HCT116 (cell line): ENCODE measurements at regions not wholly inside any gene's neighbourhood (a gene's known extent, or its start where the extent isn't known, plus 50 kb on each side); places are given as distances from the start of the nearest gene placed in this dataset.

Experiments
- ATAC-seq: fragments of 200-7000 bp; cut with Tn5 transposase; 2 replicates; pipeline ENCODE4 v1.9.1; 2020; ENCODE audit warnings: mild to moderate bottlenecking, moderate library complexity
- BruUV-seq: library from RNA; stranded (reverse); fragments of 400-500 nt; replicated peaks from 2 replicates; lab custom pipeline; 2021; lab: Mats Ljungman, UMichigan
- CTCF ChIA-PET: fragments of 300-600 bp; sonication (Branson Sonifier 250); formaldehyde crosslinking; loops from one replicate; lab custom pipeline; 2021; ENCODE audit warnings: antibody characterized with exemption; lab: Charles Lee
- POLR2A ChIA-PET: fragments of 300-600, 350-600 bp; sonication (Branson Sonifier 250); formaldehyde crosslinking; loops from one replicate; lab custom pipeline; 2021; ENCODE audit warnings: antibody characterized with exemption; lab: Charles Lee
- RAD21 ChIA-PET, 2 experiments: fragments of 300-600 bp; sonication (Branson Sonifier 250); formaldehyde crosslinking; loops; one replicate each; lab custom pipeline; 2023; ENCODE audit warnings: low total read pairs in 2 of 2; ENCODE audit not compliant: uncharacterized antibody in 2 of 2, unreplicated experiment in 2 of 2, low non-redundant PET in 1 of 2; lab: Charles Lee
- DNase-seq: peaks from one replicate; pipeline ENCODE4 v3.0.0-alpha.2; 2010; ENCODE audit warnings: low read depth, low spot score
- H2AFZ ChIP-seq: fragments of 200-600 bp; shearing (Covaris generic), sonication (generic); 2 replicates; pipeline ENCODE4 v1.6.1; 2017; ENCODE audit warnings: low read depth, mixed run types, mixed read lengths, antibody characterized with exemption, low read length; ENCODE audit not compliant: poor library complexity, severe bottlenecking
- H3K27ac ChIP-seq: 2 replicates; pipeline ENCODE4 v1.5.1; 2012; ENCODE audit warnings: low read depth, low read length
- H3K27me3 ChIP-seq: fragments of 200-600 bp; sonication (generic); 2 replicates; pipeline ENCODE4 v1.6.1; 2016; ENCODE audit warnings: mixed run types, low read length, mixed read lengths; ENCODE audit not compliant: insufficient read depth
- H3K36me3 ChIP-seq, 2 experiments: fragments of 200-500 bp in 1 of 2; fragments of 200-600 bp in 1 of 2; sonication (Bioruptor generic) in 1 of 2; sonication (generic) in 1 of 2; 2 replicates each; pipeline versions ENCODE4 v1.5.1 to v1.6.1; 2014 to 2016; ENCODE audit warnings: low read length in 2 of 2, inconsistent platforms in 1 of 2, mixed read lengths in 1 of 2, mixed run types in 1 of 2; ENCODE audit not compliant: insufficient read depth in 2 of 2, control insufficient read depth in 1 of 2
- H3K4me1 ChIP-seq, 2 experiments: fragments of 200-600 bp in 1 of 2; sonication (generic) in 1 of 2; 2 replicates each; pipeline versions ENCODE4 v1.5.1 to v1.6.1; 2012 to 2017; ENCODE audit warnings: low read length in 2 of 2, inconsistent platforms in 1 of 2, mild to moderate bottlenecking in 1 of 2, mixed read lengths in 1 of 2, mixed run types in 1 of 2, moderate library complexity in 1 of 2; ENCODE audit not compliant: insufficient read depth in 2 of 2, control insufficient read depth in 1 of 2
- H3K4me2 ChIP-seq: fragments of 200-600 bp; sonication (generic); 2 replicates; pipeline ENCODE4 v1.6.1; 2017; ENCODE audit warnings: mixed run types, low read length, mixed read lengths
- H3K4me3 ChIP-seq, 2 experiments: fragments of 200-600 bp in 1 of 2; sonication (generic) in 1 of 2; replicated peaks in 1 of 2; 2 replicates each; pipeline ENCODE4 v1.5.1; 2011 to 2016; ENCODE audit warnings: low read length in 2 of 2, control low read depth in 1 of 2, low read depth in 1 of 2, mild to moderate bottlenecking in 1 of 2, mixed read lengths in 1 of 2, mixed run types in 1 of 2
- H3K79me2 ChIP-seq: fragments of 200-600 bp; sonication (generic); 2 replicates; pipeline ENCODE4 v1.6.1; 2017; ENCODE audit warnings: mild to moderate bottlenecking, mixed run types, low read length, moderate library complexity, mixed read lengths; ENCODE audit not compliant: insufficient read depth
- H3K9ac ChIP-seq: fragments of 200-600 bp; sonication (generic); 2 replicates; pipeline ENCODE4 v1.6.1; 2016; ENCODE audit warnings: low read length, mixed read lengths
- H3K9me2 ChIP-seq: fragments of 200-600 bp; sonication (generic), shearing (Covaris generic); 2 replicates; pipeline ENCODE4 v1.6.1; 2017; ENCODE audit warnings: mixed run types, mild to moderate bottlenecking, moderate library complexity; ENCODE audit not compliant: insufficient read depth
- H3K9me3 ChIP-seq, 2 experiments: fragments of 200-500 bp in 1 of 2; fragments of 200-600 bp in 1 of 2; sonication (Bioruptor generic) in 1 of 2; sonication (generic) in 1 of 2; 2 replicates each; pipeline ENCODE4 v1.6.1; 2014 to 2017; ENCODE audit warnings: low read length in 2 of 2, mixed read lengths in 2 of 2, inconsistent platforms in 1 of 2, low read depth in 1 of 2, mild to moderate bottlenecking in 1 of 2, mixed run types in 1 of 2, moderate library complexity in 1 of 2; ENCODE audit not compliant: control insufficient read depth in 1 of 2, insufficient read depth in 1 of 2
- H4K20me1 ChIP-seq: fragments of 200-600 bp; sonication (generic), shearing (Covaris generic); 2 replicates; pipeline ENCODE4 v1.6.1; 2017; ENCODE audit warnings: mixed run types, mild to moderate bottlenecking, moderate library complexity; ENCODE audit not compliant: insufficient read depth
- CBX3 ChIP-seq: IDR thresholded peaks from 2 replicates; pipeline ENCODE4 v1.6.1; 2012; ENCODE audit warnings: low read depth
- CEBPB ChIP-seq: IDR thresholded peaks from 2 replicates; pipeline ENCODE4 v1.6.1; 2012; ENCODE audit warnings: low read depth
- EGR1 ChIP-seq: IDR thresholded peaks from 2 replicates; pipeline ENCODE4 v1.6.1; 2012; ENCODE audit warnings: low read depth
- EZH2 ChIP-seq: fragments of 200-600 bp; sonication (generic); IDR thresholded peaks from 2 replicates; pipeline ENCODE4 v1.6.1; 2017; ENCODE audit warnings: antibody characterized with exemption, mixed run types
- EZH2phosphoT487 ChIP-seq: fragments of 200-600 bp; IDR thresholded peaks from 2 replicates; pipeline ENCODE4 v1.6.1; 2018; ENCODE audit warnings: antibody characterized with exemption, borderline replicate concordance
- FOSL1 ChIP-seq: IDR thresholded peaks from 2 replicates; pipeline ENCODE4 v1.6.1; 2012; ENCODE audit warnings: low read depth
- JUND ChIP-seq: IDR thresholded peaks from 2 replicates; pipeline ENCODE4 v1.6.1; 2012
- POLR2A ChIP-seq: IDR thresholded peaks from 2 replicates; pipeline ENCODE4 v1.7.0; 2011; ENCODE audit warnings: borderline replicate concordance; ENCODE audit not compliant: insufficient read depth, insufficient read length; ENCODE audit errors: extremely low read depth
- RAD21 ChIP-seq: IDR thresholded peaks from 2 replicates; pipeline ENCODE4 v1.6.1; 2012; ENCODE audit warnings: low read depth, mild to moderate bottlenecking
- SIN3A ChIP-seq: IDR thresholded peaks from 2 replicates; pipeline ENCODE4 v1.6.1; 2012; ENCODE audit warnings: low read depth
- SP1 ChIP-seq: IDR thresholded peaks from 2 replicates; pipeline ENCODE4 v1.6.1; 2012; ENCODE audit warnings: low read depth
- TCF7L2 ChIP-seq: IDR thresholded peaks from 2 replicates; pipeline ENCODE4 v1.7.0; 2011; ENCODE audit warnings: borderline replicate concordance, inconsistent platforms; ENCODE audit not compliant: insufficient read depth, insufficient read length; ENCODE audit errors: extremely low read depth
- YY1 ChIP-seq: IDR thresholded peaks from 2 replicates; pipeline ENCODE4 v1.6.1; 2011; ENCODE audit warnings: low read length, low read depth, moderate library complexity, mild to moderate bottlenecking; ENCODE audit not compliant: insufficient replicate concordance; ENCODE audit errors: extremely low read depth
- ZFX ChIP-seq: fragments of 450-650 bp; IDR thresholded peaks from 2 replicates; pipeline ENCODE4 v1.6.1; 2017
- intact Hi-C: fragments of 100-400 bp; cut with micrococcal nuclease; formaldehyde crosslinking; loops from 2 replicates; pipeline ENCODE4 v1.10.0; 2022
- TF ChIP-seq, protein P1 (sequence below): IDR thresholded peaks from 2 replicates; pipeline ENCODE4 v1.6.1; 2012
- TF ChIP-seq, protein P2 (sequence below): IDR thresholded peaks from 2 replicates; pipeline ENCODE4 v1.6.1; 2012; ENCODE audit warnings: low read depth

DNA sequence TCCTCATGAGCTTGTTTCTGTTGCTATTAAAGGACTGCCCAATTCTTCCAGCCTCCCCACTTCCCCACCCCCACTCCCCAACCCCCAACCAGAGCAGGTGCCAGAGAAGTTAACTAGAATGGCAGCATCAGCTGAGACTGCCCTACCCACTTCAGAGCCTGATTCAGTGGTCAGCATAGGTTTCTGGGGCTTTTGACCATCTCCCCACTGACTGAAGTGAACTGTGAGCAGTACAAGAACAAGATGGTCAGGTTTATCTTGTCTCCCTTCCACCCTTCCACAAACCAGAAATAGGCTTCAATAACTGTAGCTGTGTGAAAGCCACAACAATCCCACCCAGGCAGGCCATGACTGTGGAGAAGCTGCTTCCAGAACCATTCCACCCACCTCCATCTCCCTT, 289.4 kb upstream of the SLC24A2 start:
- H3K79me2 ChIP-seq: no peaks in the 10 kb centered on the region
- H3K9me2 ChIP-seq: no peaks in the 10 kb centered on the region
- H3K4me2 ChIP-seq: no peak overlapping the region
- CTCF ChIA-PET: no interaction called here
- H2AFZ ChIP-seq: no peak overlapping the region
- no TSS peak for BruUV-seq
- no peak for ATAC-seq
- no peaks in the 10 kb centered on the region for H3K9me3 ChIP-seq
- H3K9ac ChIP-seq: no peak overlapping the region
- no peaks in the 10 kb centered on the region for H3K4me1 ChIP-seq
- no peak overlapping the region for H3K4me3 ChIP-seq
- RAD21 ChIA-PET: no interaction called here
- POLR2A ChIA-PET: no interaction called here
- H3K27me3 ChIP-seq: peaks cover 12% of the 10 kb centered on the region; the same call in 1 of the 2 replicates
- H3K36me3 ChIP-seq: no peaks in the 10 kb centered on the region
- TF ChIP-seq TCF7L2 (no peak), RAD21 (no peak), ZFX (no peak), EZH2phosphoT487 (no peak), EZH2 (no peak), POLR2A (no peak), EGR1 (no peak), CEBPB (no peak), CBX3 (no peak), SP1 (no peak), SIN3A (no peak), FOSL1 (no peak), YY1 (no peak), JUND (no peak)
- TF ChIP-seq, protein P1, sequence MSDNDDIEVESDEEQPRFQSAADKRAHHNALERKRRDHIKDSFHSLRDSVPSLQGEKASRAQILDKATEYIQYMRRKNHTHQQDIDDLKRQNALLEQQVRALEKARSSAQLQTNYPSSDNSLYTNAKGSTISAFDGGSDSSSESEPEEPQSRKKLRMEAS: no peak
- TF ChIP-seq, protein P2, sequence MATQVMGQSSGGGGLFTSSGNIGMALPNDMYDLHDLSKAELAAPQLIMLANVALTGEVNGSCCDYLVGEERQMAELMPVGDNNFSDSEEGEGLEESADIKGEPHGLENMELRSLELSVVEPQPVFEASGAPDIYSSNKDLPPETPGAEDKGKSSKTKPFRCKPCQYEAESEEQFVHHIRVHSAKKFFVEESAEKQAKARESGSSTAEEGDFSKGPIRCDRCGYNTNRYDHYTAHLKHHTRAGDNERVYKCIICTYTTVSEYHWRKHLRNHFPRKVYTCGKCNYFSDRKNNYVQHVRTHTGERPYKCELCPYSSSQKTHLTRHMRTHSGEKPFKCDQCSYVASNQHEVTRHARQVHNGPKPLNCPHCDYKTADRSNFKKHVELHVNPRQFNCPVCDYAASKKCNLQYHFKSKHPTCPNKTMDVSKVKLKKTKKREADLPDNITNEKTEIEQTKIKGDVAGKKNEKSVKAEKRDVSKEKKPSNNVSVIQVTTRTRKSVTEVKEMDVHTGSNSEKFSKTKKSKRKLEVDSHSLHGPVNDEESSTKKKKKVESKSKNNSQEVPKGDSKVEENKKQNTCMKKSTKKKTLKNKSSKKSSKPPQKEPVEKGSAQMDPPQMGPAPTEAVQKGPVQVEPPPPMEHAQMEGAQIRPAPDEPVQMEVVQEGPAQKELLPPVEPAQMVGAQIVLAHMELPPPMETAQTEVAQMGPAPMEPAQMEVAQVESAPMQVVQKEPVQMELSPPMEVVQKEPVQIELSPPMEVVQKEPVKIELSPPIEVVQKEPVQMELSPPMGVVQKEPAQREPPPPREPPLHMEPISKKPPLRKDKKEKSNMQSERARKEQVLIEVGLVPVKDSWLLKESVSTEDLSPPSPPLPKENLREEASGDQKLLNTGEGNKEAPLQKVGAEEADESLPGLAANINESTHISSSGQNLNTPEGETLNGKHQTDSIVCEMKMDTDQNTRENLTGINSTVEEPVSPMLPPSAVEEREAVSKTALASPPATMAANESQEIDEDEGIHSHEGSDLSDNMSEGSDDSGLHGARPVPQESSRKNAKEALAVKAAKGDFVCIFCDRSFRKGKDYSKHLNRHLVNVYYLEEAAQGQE: no peak
- TF ChIP-seq, all 23 proteins: peak for 0
- H3K27ac ChIP-seq: no peak overlapping the region
- intact Hi-C loops: no loop called here
- DNase-seq: no peak
- H4K20me1 ChIP-seq: no peaks in the 10 kb centered on the region
